ENCODE measurements at regions not wholly inside any gene's neighbourhood (a gene's known extent, or its start where the extent isn't known, plus 50 kb on each side); places are given as distances from the start of the nearest gene placed in this dataset.

GRCh38 chr1:198042168-198042567 is 114.6 kb upstream of the NEK7 start:
- no peak for DNase-seq

GRCh38 chr1:198047913-198048312 is 108.9 kb upstream of the NEK7 start:
- no peak for DNase-seq

DNA sequence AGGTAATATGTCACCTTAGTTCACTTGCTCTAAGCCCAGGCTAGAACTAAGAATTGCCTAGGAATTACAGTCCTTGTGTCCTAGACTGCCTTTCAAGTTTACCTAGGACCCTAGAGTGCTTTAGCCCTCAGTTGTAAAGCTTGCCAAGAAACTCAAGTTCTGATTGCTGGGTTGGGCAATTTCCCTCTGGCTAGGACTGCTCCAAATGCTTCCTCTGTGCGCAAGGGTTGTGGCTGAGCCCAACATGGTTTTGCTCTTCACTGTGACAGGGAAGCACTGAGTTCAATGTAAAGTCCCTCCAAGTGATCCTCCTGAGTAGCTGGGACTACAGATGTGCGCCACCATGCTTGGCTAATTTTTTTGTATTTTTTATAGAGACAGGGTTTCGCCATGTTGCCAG is 102.3 kb upstream of the NEK7 start:
- no peak for DNase-seq

DNA sequence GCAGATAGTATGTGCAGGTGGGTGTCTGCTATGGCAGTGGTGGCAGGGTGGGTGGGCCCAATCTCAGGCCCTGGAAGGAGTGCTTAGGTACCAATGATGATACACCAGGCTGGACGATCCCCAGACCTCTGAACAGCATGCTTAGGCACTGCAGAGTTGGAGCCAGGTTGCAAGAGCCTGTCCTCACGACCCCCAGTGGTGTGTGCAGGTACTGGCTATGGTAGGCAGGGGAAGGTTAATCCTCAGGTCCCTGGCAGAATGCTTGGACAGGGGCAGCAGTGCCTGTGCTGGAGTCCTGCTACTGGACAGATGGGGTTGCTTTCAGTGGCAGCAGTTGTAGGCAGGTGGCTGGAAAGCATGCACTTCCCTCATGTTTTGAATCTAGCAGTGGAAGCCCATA is 100.5 kb upstream of the NEK7 start:
- no peak for DNase-seq

GRCh38 chr1:198064181-198064580 is 92.6 kb upstream of the NEK7 start:
- DNase-seq, result no peak

- no peak for DNase-seq
Measured at GRCh38 chr1:198068285-198068684, 88.5 kb upstream of the NEK7 start.

GRCh38 chr1:198072177-198072576 is 84.6 kb upstream of the NEK7 start:
- DNase-seq, result no peak

DNA sequence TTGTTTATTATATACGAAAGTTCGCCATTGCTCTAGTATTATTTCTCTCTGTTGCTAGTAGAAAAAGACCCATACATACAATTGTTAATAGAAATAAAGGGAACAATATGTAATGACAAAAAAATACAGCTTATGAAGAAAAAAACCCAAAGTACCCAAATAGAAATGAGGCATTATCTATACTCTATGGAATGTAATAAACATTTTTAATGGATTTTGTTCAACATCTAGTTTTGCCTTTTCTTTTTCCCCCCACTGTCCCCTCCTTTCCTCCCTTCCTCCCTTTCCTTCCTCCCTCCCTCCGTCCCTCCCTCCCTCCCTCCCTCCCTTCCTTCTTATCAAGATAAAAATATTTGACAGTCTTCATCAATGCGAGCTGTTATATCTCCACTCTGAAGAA is 81.5 kb upstream of the NEK7 start:
- no peak for DNase-seq

DNA sequence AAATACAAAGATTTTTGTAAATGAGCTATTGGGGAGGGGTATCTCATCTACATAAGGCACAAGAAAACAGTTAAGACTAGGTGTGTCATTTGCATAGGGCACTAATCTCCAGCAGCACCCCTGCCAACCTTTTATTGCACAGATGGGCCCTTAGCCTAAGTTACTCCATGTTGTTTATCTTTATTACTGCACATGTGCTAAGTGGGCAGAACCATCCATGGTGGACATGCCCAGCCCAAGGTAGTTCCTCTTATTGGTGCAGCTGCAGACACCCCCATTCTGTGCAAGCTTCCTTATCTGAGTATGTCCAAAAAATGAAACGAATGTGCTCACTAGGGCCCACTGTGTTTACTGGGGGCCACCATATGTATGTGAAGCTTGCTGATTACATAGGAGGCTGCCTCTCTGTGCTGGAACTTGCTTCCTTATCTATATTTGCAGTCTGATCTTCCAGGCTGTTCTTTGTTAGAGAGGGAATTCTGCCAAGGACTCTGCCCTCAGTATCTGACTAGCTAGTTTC is 77.3 kb upstream of the NEK7 start:
- no peak for DNase-seq

DNA sequence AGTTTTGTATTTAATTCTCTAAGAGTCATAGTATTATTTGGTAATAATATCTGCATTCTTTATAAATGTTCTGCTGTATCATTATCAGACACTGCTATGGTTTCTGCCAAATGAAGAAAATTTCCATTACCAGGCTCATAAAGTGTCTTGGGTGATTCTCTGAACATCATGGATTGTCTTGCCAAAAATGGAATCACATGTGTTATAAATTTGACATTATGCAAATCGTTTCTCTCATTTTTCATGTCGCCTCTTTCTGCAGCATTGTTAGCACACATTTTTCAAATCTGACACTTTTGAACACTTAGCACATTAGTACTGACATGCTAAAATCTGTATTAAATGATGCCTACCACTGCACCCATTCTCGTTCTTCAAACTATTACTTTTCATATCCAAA is 74.2 kb upstream of the NEK7 start:
- DNase-seq, result no peak

DNA sequence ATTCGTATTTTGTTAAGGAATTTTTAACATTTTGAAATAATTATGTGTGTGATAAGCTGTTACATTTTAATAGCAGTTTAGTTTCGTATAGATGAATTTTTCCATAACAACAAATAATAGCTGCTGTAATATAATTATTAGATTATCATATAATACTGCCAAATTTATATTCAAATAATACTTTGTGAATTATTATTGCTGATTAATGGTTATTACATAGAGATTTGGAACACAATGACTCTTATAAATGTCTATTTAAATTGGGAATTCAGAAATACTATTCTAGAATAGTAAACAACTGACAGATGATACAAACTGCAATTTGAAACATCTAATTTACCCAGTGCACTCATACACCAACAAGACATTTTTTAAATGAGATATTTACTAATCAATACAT is 73.2 kb upstream of the NEK7 start:
- DNase-seq, result no peak

- DNase-seq, result no peak
Measured at GRCh38 chr1:198084241-198084908, 72.4 kb upstream of the NEK7 start.

- no peak for DNase-seq
Measured at GRCh38 chr1:198086051-198086745, 70.6 kb upstream of the NEK7 start.

DNA sequence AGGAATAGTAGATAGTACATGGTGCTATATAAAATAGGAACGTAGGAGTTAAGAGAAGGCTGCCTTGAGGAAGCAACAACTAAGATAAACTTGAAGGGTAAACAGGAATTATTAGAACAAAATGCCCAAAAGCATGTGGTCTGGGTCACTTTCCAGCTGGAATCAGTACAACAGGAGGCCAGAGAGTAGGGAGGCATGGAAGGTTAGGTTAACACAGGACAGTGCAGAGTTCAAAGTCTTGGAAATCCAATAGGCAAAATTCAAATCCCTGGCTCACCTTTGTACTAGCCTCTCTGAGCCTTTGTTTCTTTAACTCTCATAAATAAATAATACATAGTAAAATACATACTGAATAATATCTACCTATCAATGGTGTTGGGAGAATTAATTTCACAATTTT is 69.0 kb upstream of the NEK7 start:
- no peak for DNase-seq

DNA sequence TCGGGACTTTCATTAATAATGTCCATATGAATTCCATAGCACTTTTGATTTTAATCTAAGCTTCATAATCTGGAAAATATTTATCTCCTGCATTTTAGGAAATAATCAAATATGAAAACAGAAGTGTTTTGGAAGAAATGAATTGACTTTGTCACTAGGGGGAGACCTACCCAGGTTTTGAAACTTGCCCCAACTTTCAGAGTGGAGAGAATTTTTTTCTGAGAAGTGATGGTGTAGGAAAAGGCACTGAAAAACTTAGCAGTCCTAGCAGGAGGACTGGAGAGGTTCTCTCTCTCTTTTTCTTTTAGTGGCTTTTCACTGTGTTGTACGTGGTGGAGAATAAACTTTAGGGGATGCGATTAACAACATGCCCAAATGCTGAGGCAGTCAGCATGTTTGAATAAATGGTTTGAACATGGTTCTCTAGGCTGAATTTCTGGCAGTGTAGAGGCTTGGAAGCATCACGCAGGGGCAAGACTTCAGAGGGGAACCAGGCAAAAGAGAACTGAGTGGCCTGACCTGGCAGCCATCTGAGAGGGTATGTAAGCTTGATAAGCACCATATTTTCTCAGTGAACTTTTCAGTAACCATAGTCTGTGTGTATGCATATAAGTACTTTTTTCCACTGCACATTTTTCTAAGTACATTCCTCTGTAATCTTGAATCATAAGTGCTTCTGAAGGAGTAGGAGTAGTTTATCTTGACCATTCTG is 68.3 kb upstream of the NEK7 start:
- DNase-seq, result peak in 1 of 2 experiments; percentile 29

GRCh38 chr1:198096390-198096789 is 60.4 kb upstream of the NEK7 start:
- no peak for DNase-seq

DNA sequence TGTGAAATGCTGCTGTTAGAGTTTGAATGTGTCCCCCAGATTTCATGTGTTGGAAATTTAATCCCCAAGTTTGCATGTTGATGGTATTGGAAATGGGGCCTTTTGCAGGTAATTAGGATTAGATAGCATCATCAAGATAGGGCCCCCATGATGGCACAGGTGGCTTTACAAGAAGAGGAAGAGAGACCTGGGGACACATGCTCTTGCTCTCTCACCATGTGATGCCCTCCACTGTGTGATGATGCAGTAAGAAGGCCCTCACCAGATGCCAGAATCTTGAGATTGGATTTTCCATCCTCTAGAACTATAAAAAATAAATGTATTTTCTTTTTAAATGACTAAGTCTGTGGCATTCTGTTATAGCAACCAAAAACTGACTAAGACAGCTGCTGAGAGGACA is 57.0 kb upstream of the NEK7 start:
- DNase-seq, result no peak

GRCh38 chr1:198101716-198102453 is 54.9 kb upstream of the NEK7 start:
- DNase-seq, result no peak

- no peak for DNase-seq
Measured at GRCh38 chr1:198102454-198102827, 54.4 kb upstream of the NEK7 start.

DNA sequence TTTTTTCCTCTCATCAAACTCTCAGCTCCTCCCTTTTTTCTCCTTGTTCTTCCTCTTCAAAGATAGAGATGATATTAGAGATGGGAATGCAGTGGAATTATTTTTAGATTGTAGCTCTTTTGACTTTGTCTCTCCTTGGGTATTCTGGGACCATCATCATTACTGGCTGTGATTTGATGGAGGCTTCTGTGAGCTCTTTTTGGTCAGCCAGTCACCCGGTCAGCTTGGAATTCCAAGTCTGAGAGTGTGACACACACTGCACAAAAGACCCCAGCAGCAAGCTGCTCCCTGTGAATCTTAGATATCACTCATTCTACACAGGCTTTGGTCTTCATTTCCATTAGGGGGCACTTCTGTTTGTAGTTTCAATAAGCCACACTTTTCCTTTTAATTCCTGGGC is 51.6 kb upstream of the NEK7 start:
- DNase-seq, result no peak

- DNase-seq, result no peak
Measured at GRCh38 chr1:198106011-198106410, 50.8 kb upstream of the NEK7 start.
